MCF 10A (cell line): ENCODE measurements at regions not wholly inside any gene's neighbourhood (a gene's known extent, or its start where the extent isn't known, plus 50 kb on each side); places are given as distances from the start of the nearest gene placed in this dataset.

Source experiments
- BruUV-seq: library from RNA; stranded (reverse); fragments of 400-500 nt; replicated peaks from 2 replicates; lab custom pipeline; 2021; lab: Mats Ljungman, UMichigan
- CTCF ChIA-PET: fragments of 300-600 bp; sonication (Branson Sonifier 250); formaldehyde crosslinking; extraction: SDS; loops from one replicate; lab custom pipeline; 2021; ENCODE audit warnings: antibody characterized with exemption, inconsistent platforms; lab: Yijun Ruan, JAX
- POLR2A ChIA-PET: fragments of 300-600, 350-650 bp; sonication (Branson Sonifier 250); formaldehyde crosslinking; extraction: SDS; loops from one replicate; lab custom pipeline; 2020; ENCODE audit warnings: antibody characterized with exemption, inconsistent platforms; lab: Yijun Ruan, JAX
- DNase-seq: peaks from one replicate; pipeline ENCODE4 v3.0.0-alpha.2; 2018; ENCODE audit not compliant: unreplicated experiment
- H3K27ac Mint-ChIP-seq: one replicate; pipeline ENCODE4 v1.8.0; 2022; ENCODE audit warnings: mild to moderate bottlenecking, low read depth, mixed read lengths; ENCODE audit not compliant: unreplicated experiment
- H3K27me3 Mint-ChIP-seq: one replicate; pipeline ENCODE4 v1.8.0; 2022; ENCODE audit warnings: mixed read lengths; ENCODE audit not compliant: insufficient read depth, unreplicated experiment
- H3K36me3 Mint-ChIP-seq: one replicate; pipeline ENCODE4 v1.8.0; 2022; ENCODE audit warnings: mild to moderate bottlenecking, moderate library complexity, mixed read lengths; ENCODE audit not compliant: insufficient read depth, unreplicated experiment
- H3K4me1 Mint-ChIP-seq: one replicate; pipeline ENCODE4 v1.8.0; 2022; ENCODE audit warnings: mixed read lengths; ENCODE audit not compliant: insufficient read depth, unreplicated experiment
- H3K4me3 Mint-ChIP-seq: one replicate; pipeline ENCODE4 v1.8.0; 2022; ENCODE audit warnings: mild to moderate bottlenecking, moderate library complexity, mixed read lengths; ENCODE audit not compliant: unreplicated experiment
- H3K9me3 Mint-ChIP-seq: one replicate; pipeline ENCODE4 v1.8.0; 2022; ENCODE audit warnings: mixed read lengths; ENCODE audit not compliant: unreplicated experiment
- CTCF ChIP-seq: fragments of 200-600 bp; IDR thresholded peaks from one replicate; pipeline ENCODE4 v1.8.0; 2022; ENCODE audit warnings: antibody characterized with exemption, mild to moderate bottlenecking; ENCODE audit not compliant: unreplicated experiment
- intact Hi-C: fragments of 100-400 bp; cut with micrococcal nuclease; formaldehyde crosslinking; loops from 2 replicates; pipeline ENCODE4 v1.14.1; 2022

DNA sequence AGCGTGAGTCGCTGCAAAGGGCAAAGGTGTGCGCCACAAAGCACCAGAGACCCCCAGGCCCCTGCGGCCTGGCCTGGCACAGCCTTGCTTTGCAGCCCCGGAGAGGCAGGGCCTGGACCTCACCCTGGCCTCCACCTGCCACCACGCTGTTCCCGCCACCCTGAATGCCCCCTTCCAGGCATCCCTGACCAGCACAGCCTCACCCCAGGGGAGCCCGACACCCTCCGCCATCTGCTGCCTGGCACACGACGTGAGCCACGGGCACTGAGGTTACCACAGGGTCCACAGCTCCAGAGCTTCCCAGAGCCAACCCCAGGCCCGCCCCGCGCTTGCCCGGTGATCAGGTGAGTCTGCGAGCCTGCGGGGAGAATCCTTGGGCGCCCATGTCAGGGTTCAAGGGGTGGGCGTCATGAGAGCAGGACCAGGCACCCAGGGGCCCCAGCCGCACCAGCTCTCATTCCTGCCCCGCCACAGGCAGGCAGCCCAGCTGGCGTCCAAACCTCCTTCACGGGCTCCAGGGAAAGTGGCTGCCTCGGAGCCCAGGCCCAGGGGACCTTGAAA lies 171.3 kb downstream of the BRD1 start:
- no TSS peak for BruUV-seq
- Mint-ChIP-seq H3K36me3 (peaks cover 7% of the 10 kb centered on the region), H3K4me1 (no peaks in the 10 kb centered on the region), H3K27ac (no peak overlapping the region), H3K9me3 (peaks cover 15% of the 10 kb centered on the region), H3K4me3 (no peak overlapping the region), H3K27me3 (no peaks in the 10 kb centered on the region)
- POLR2A ChIA-PET: no interaction called here
- intact Hi-C loops: no loop called here
- TF ChIP-seq CTCF: no peak
- CTCF ChIA-PET: interaction anchor here (0.6 kb wide), 1 partner anchor 126 kb away, joined by 3 read pairs; no protein-coding TSS in a partner anchor
- DNase-seq: no peak

- DNase-seq: no peak
- Mint-ChIP-seq H3K4me3 (no peak overlapping the region), H3K9me3 (peaks cover 15% of the 10 kb centered on the region), H3K4me1 (no peaks in the 10 kb centered on the region), H3K27me3 (no peaks in the 10 kb centered on the region), H3K36me3 (no peaks in the 10 kb centered on the region), H3K27ac (no peak overlapping the region)
- TF ChIP-seq CTCF: no peak
- ChIA-PET POLR2A (no interaction called here), CTCF (interaction anchor here (0.7 kb wide), 1 partner anchor 362 kb away, joined by 3 read pairs; no protein-coding TSS in a partner anchor)
- BruUV-seq: no TSS peak
- intact Hi-C loops: no loop called here
These were observed 172.4 kb downstream of the BRD1 start for GRCh38 chr22:49655168-49655812.

DNA sequence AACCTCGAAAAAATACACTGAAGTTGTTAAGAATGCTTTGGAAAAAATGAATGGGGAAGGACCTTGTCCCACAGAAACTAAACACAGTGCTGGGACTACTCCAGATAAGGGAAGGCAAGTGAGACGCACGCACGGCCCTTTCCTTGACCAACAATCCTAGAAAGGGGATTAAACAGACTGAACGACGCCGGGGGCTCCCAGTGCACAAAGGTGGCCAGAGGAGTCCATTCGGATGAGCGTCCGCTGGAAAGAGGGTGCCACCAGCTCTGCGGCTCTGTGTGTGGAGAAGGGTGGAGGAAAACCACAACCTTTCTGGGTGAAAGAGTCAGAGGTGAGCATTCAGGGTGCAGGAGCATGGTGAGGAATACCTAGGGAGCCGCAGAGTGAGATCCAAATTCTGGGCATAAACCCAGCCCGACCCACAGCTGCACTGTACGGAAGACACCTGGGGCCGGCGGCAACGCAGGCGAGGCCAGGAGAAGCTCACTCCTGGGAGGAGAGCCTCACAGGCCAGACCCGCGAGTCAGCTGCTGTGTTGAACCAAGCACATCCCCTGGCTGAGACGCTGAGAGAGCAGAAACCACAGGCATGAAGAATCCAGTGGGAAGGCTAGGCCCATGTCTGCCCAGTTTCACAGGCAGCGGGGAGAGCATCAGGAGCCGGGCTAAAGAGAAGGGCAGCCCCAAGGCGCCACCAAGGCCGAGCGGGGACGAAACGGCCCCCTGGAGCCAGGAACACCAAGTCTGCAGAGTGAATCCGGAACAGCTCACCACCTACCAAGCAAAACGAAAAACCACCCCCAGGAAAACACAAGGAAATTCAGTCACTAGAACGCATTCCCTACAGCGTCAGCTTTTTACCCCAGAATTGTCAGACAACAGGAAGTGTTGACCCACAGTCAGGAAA lies 177.1 kb downstream of the BRD1 start:
- ChIA-PET CTCF (no interaction called here), POLR2A (no interaction called here)
- no peak for TF ChIP-seq CTCF
- DNase-seq: no peak
- Mint-ChIP-seq H3K4me3 (no peak overlapping the region), H3K4me1 (no peaks in the 10 kb centered on the region), H3K9me3 (peaks cover 24% of the 10 kb centered on the region), H3K36me3 (no peaks in the 10 kb centered on the region), H3K27me3 (no peaks in the 10 kb centered on the region), H3K27ac (no peak overlapping the region)
- BruUV-seq: no TSS peak
- intact Hi-C loops: no loop called here
